ENCODE measurements at regions not wholly inside any gene's neighbourhood (a gene's known extent, or its start where the extent isn't known, plus 50 kb on each side); places are given as distances from the start of the nearest gene placed in this dataset.
A peak's percentile ranks its signal among the peaks of the same experiment; 100 is the strongest.

DNA sequence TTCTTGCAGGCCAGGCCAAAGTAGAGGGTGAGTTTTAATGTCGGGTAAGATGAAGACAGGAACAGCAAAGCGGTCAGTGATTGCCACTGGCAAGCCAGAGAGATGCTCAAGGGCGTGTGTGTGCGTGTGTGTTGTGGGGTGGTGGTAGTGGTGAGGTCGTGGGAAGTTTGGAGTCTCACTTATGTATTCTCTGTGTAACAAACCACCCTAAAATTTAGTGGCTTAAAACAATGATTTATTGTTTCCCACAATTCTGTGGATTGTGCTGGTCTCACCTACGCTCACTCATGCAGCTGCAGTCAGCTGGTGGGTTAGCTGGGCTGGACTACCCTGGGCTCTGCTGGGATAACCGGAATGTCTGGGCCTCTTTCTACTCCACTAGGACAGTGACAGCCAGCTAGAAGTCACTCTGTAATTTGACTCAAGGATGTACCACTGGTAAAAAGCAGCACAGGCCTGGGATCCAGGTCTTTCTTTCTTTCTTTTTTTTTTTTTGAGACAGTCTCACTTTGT is 50.9 kb upstream of the BHLHE40 start:
- Mint-ChIP-seq H3K9me3 (peaks cover 1% of the 10 kb centered on the region), H3K4me3 (no peak overlapping the region), H3K27me3 (no peaks in the 10 kb centered on the region), H3K27ac (peak overlapping the region; percentile 19), H3K36me3 (peaks cover 5% of the 10 kb centered on the region), H3K4me1 (peaks cover 37% of the 10 kb centered on the region)
- CTCF ChIA-PET: interaction anchor here (1.5 to 2.6 kb wide), 2 partner anchors 47 to 217 kb away, joined by 4 to 11 read pairs; no protein-coding TSS in a partner anchor
- no peak for DNase-seq
